OCI-LY7 (cell line): ENCODE measurements at regions not wholly inside any gene's neighbourhood (a gene's known extent, or its start where the extent isn't known, plus 50 kb on each side); places are given as distances from the start of the nearest gene placed in this dataset.
"Not testable (repeated sequence)": the region's sequence is repeated elsewhere in the genome, so short reads cannot be mapped to it uniquely, and the experiment has no call there.

Source experiments
- BruUV-seq: library from RNA; stranded (reverse); fragments of 400-500 nt; replicated peaks from 2 replicates; lab custom pipeline; 2021; lab: Mats Ljungman, UMichigan
- CTCF ChIA-PET: fragments of 300-600 bp; sonication (Branson Sonifier 250); formaldehyde crosslinking; loops from one replicate; lab custom pipeline; 2022; ENCODE audit warnings: antibody characterized with exemption; ENCODE audit not compliant: unreplicated experiment; lab: Charles Lee
- POLR2A ChIA-PET: fragments of 300-600 bp; sonication (Branson Sonifier 250); formaldehyde crosslinking; loops from one replicate; lab custom pipeline; 2022; ENCODE audit warnings: antibody characterized with exemption; lab: Charles Lee
- DNase-seq: peaks from one replicate; pipeline ENCODE4 v3.0.0-alpha.2; 2015; ENCODE audit warnings: low spot score
- H2AFZ ChIP-seq: fragments of 200-600 bp; sonication (generic), shearing (Covaris generic); 2 replicates; pipeline ENCODE4 v1.6.1; 2014; ENCODE audit warnings: mild to moderate bottlenecking, antibody characterized with exemption, low read length, moderate library complexity
- H3K27ac ChIP-seq: fragments of 200-600 bp; sonication (generic); 2 replicates; pipeline ENCODE4 v1.5.1; 2014; ENCODE audit warnings: mixed run types, low read depth, mild to moderate bottlenecking, moderate library complexity, low read length, inconsistent platforms; ENCODE audit not compliant: poor library complexity, severe bottlenecking
- H3K36me3 ChIP-seq: fragments of 200-600 bp; sonication (generic); 2 replicates; pipeline ENCODE4 v1.6.1; 2014; ENCODE audit warnings: mild to moderate bottlenecking, antibody characterized with exemption, low read length, moderate library complexity, mixed read lengths; ENCODE audit not compliant: insufficient read depth
- H3K4me1 ChIP-seq: fragments of 200-600 bp; sonication (generic); 2 replicates; pipeline ENCODE4 v1.5.1; 2014; ENCODE audit warnings: mild to moderate bottlenecking, low read length; ENCODE audit not compliant: insufficient read depth, poor library complexity, severe bottlenecking
- H3K4me2 ChIP-seq: fragments of 200-600 bp; sonication (generic); 2 replicates; pipeline ENCODE4 v1.6.1; 2014; ENCODE audit warnings: mild to moderate bottlenecking, low read length
- H3K4me3 ChIP-seq: fragments of 200-600 bp; sonication (generic); 2 replicates; pipeline ENCODE4 v1.5.1; 2014; ENCODE audit warnings: mild to moderate bottlenecking, low read depth, low read length; ENCODE audit not compliant: poor library complexity, severe bottlenecking
- H3K79me2 ChIP-seq: fragments of 200-600 bp; sonication (generic); 2 replicates; pipeline ENCODE4 v1.6.1; 2016; ENCODE audit warnings: low read depth, mild to moderate bottlenecking, low read length, moderate library complexity, mixed read lengths; ENCODE audit not compliant: insufficient read depth
- H3K9me2 ChIP-seq: fragments of 200-600 bp; sonication (generic); 2 replicates; pipeline ENCODE4 v1.6.1; 2016; ENCODE audit warnings: mild to moderate bottlenecking, low read length, mixed read lengths; ENCODE audit not compliant: insufficient read depth
- H3K9me3 ChIP-seq: fragments of 200-600 bp; sonication (generic); 2 replicates; pipeline ENCODE4 v1.6.1; 2014; ENCODE audit warnings: mild to moderate bottlenecking, mixed run types, low read length, mixed read lengths
- H4K20me1 ChIP-seq: fragments of 200-600 bp; sonication (generic); 2 replicates; pipeline ENCODE4 v1.6.1; 2014; ENCODE audit warnings: mild to moderate bottlenecking, antibody characterized with exemption, low read length, moderate library complexity, mixed read lengths; ENCODE audit not compliant: insufficient read depth
- EZH2phosphoT487 ChIP-seq: fragments of 200-600 bp; sonication (generic); IDR thresholded peaks from 2 replicates; pipeline ENCODE4 v1.6.1; 2018; ENCODE audit warnings: low read depth, borderline replicate concordance, mild to moderate bottlenecking, mixed run types, antibody characterized with exemption, low read length, moderate library complexity, mixed read lengths
- intact Hi-C: fragments of 100-400 bp; cut with micrococcal nuclease; formaldehyde crosslinking; loops from one replicate; pipeline ENCODE4 v1.10.0; 2022; ENCODE audit not compliant: unreplicated experiment
- TF ChIP-seq, protein P1 (sequence below): fragments of 200-600 bp; sonication (generic); conservative IDR thresholded peaks from 2 replicates; pipeline ENCODE4 v1.5.1; 2014; ENCODE audit warnings: mild to moderate bottlenecking, antibody characterized with exemption, low read length, moderate library complexity, mixed read lengths

- no peak overlapping the region for H3K27ac ChIP-seq
- no peak overlapping the region for H3K4me3 ChIP-seq
- no peaks in the 10 kb centered on the region for H3K4me1 ChIP-seq
- H3K4me2 ChIP-seq: no peak overlapping the region
- POLR2A ChIA-PET: interaction anchor here (0.6 to 0.7 kb wide), 2 partner anchors 13 to 1290 kb away, joined by 3 read pairs; no protein-coding TSS in a partner anchor
- CTCF ChIA-PET: no interaction called here
- DNase-seq: no peak
- TF ChIP-seq, protein P1, sequence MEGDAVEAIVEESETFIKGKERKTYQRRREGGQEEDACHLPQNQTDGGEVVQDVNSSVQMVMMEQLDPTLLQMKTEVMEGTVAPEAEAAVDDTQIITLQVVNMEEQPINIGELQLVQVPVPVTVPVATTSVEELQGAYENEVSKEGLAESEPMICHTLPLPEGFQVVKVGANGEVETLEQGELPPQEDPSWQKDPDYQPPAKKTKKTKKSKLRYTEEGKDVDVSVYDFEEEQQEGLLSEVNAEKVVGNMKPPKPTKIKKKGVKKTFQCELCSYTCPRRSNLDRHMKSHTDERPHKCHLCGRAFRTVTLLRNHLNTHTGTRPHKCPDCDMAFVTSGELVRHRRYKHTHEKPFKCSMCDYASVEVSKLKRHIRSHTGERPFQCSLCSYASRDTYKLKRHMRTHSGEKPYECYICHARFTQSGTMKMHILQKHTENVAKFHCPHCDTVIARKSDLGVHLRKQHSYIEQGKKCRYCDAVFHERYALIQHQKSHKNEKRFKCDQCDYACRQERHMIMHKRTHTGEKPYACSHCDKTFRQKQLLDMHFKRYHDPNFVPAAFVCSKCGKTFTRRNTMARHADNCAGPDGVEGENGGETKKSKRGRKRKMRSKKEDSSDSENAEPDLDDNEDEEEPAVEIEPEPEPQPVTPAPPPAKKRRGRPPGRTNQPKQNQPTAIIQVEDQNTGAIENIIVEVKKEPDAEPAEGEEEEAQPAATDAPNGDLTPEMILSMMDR: no peak
- TF ChIP-seq EZH2phosphoT487: no peak
- no peak overlapping the region for H2AFZ ChIP-seq
- no TSS peak for BruUV-seq
- H3K79me2 ChIP-seq: no peaks in the 10 kb centered on the region
- H3K36me3 ChIP-seq: no peaks in the 10 kb centered on the region
- intact Hi-C loops: no loop called here
- no peaks in the 10 kb centered on the region for H4K20me1 ChIP-seq
- H3K9me3 ChIP-seq: no peaks in the 10 kb centered on the region
- no peaks in the 10 kb centered on the region for H3K9me2 ChIP-seq
These were observed 706.0 kb upstream of the AUTS2 start for GRCh38 chr7:68892236-68892635.

- Histone ChIP-seq H3K4me2 (no peak overlapping the region), H3K4me3 (no peak overlapping the region), H4K20me1 (no peaks in the 10 kb centered on the region), H2AFZ (no peak overlapping the region), H3K79me2 (no peaks in the 10 kb centered on the region), H3K27ac (no peak overlapping the region), H3K36me3 (no peaks in the 10 kb centered on the region), H3K4me1 (no peaks in the 10 kb centered on the region), H3K9me3 (no peaks in the 10 kb centered on the region), H3K9me2 (no peaks in the 10 kb centered on the region)
- BruUV-seq: no TSS peak
- ChIA-PET POLR2A (interaction anchor here (0.7 kb wide), 1 partner anchor 914 kb away, joined by 3 read pairs; no protein-coding TSS in a partner anchor), CTCF (no interaction called here)
- DNase-seq: no peak
- intact Hi-C loops: no loop called here
- no peak for TF ChIP-seq EZH2phosphoT487
- TF ChIP-seq, protein P1: no peak
These were observed 704.9 kb upstream of the AUTS2 start for GRCh38 chr7:68893411-68893810.

DNA sequence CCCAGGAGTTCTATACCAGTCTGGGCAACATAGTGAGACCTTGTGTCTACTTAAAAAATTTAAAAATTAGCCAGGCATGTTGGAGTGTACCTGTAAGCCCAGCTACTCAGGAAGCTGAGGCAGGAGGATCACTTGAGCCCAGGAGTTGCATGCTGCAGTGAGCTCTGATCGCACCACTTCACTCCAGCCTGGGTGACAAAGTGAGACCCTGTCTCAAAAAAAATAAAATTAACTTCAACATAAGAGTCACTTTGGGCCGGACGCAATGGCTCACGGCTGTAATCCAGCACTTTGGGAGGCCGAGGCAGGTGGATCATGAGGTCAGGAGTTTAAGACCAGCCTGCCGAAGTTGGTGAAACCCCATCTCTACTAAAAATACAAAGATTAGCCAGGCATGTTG lies 699.1 kb upstream of the AUTS2 start:
- H3K9me3 ChIP-seq, H3K4me1 ChIP-seq, intact Hi-C loops, H3K79me2 ChIP-seq, CTCF ChIA-PET, H3K9me2 ChIP-seq, BruUV-seq, H3K4me3 ChIP-seq, POLR2A ChIA-PET, DNase-seq, H3K36me3 ChIP-seq, H3K27ac ChIP-seq, H2AFZ ChIP-seq, H4K20me1 ChIP-seq, H3K4me2 ChIP-seq: not testable (repeated sequence)
